Activated B cell treated with CpG ODN at 0.5 μM for 24 hours (primary cell): ENCODE measurements at regions not wholly inside any gene's neighbourhood (a gene's known extent, or its start where the extent isn't known, plus 50 kb on each side); places are given as distances from the start of the nearest gene placed in this dataset.

Source experiments
- ATAC-seq: fragments of 200-7000 bp; cut with Tn5 transposase; one replicate; pipeline ENCODE4 v1.10.0; 2021; ENCODE audit warnings: low read depth, mild to moderate bottlenecking, moderate library complexity
- CTCF ChIA-PET: fragments of 350-600 bp; sonication (Branson Sonifier 250); formaldehyde crosslinking; loops from one replicate; lab custom pipeline; 2021; ENCODE audit warnings: antibody characterized with exemption; lab: Charles Lee
- POLR2A ChIA-PET: fragments of 350-600 bp; sonication (Branson Sonifier 250); formaldehyde crosslinking; loops from one replicate; lab custom pipeline; 2021; ENCODE audit warnings: antibody characterized with exemption; lab: Charles Lee
- DNase-seq: peaks from one replicate; pipeline ENCODE4 v3.0.0; 2022
- H3K27ac Mint-ChIP-seq: one replicate; pipeline ENCODE4 v1.8.0; 2020; ENCODE audit warnings: mixed read lengths
- H3K27me3 Mint-ChIP-seq: one replicate; pipeline ENCODE4 v1.8.0; 2021; ENCODE audit warnings: mixed read lengths
- H3K36me3 Mint-ChIP-seq: one replicate; pipeline ENCODE4 v1.8.0; 2021; ENCODE audit warnings: low read depth, mixed read lengths
- H3K4me1 Mint-ChIP-seq: one replicate; pipeline ENCODE4 v1.8.0; 2021; ENCODE audit warnings: mixed read lengths
- H3K4me3 Mint-ChIP-seq: one replicate; pipeline ENCODE4 v1.8.0; 2020; ENCODE audit warnings: mild to moderate bottlenecking, mixed read lengths
- H3K9me3 Mint-ChIP-seq: one replicate; pipeline ENCODE4 v1.8.0; 2020; ENCODE audit warnings: mixed read lengths
- intact Hi-C: fragments of 100-400 bp; cut with micrococcal nuclease; formaldehyde crosslinking; loops from one replicate; pipeline ENCODE4 v1.15.1; 2024
- TF ChIP-seq, protein P1 (sequence below): fragments of 200-600 bp; IDR thresholded peaks from one replicate; pipeline ENCODE4 v1.8.0; 2022; ENCODE audit warnings: antibody characterized with exemption, mild to moderate bottlenecking

DNA sequence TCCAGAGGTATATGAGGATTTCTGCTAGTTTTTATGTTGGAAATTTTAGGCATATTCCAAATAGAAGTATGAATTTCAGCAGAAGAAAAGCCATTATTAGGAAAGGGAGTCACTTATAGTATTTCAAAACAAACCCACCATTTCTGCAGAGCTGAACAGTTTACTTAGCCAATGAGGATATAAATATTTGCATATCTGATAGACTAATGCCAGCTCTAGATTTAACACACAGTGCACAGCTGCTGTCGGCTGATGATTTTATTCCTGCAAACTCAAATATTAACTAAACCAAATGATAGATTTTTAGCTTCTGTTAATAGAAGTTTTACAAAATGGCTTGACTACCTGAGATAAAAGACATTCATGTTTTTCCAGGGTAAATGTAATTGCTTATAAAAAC, 375.8 kb upstream of the FANCL start:
- Mint-ChIP-seq H3K4me3 (no peak overlapping the region), H3K36me3 (no peaks in the 10 kb centered on the region), H3K27me3 (peaks cover 15% of the 10 kb centered on the region), H3K4me1 (peaks cover 2% of the 10 kb centered on the region), H3K9me3 (no peaks in the 10 kb centered on the region), H3K27ac (no peak overlapping the region)
- TF ChIP-seq, protein P1, sequence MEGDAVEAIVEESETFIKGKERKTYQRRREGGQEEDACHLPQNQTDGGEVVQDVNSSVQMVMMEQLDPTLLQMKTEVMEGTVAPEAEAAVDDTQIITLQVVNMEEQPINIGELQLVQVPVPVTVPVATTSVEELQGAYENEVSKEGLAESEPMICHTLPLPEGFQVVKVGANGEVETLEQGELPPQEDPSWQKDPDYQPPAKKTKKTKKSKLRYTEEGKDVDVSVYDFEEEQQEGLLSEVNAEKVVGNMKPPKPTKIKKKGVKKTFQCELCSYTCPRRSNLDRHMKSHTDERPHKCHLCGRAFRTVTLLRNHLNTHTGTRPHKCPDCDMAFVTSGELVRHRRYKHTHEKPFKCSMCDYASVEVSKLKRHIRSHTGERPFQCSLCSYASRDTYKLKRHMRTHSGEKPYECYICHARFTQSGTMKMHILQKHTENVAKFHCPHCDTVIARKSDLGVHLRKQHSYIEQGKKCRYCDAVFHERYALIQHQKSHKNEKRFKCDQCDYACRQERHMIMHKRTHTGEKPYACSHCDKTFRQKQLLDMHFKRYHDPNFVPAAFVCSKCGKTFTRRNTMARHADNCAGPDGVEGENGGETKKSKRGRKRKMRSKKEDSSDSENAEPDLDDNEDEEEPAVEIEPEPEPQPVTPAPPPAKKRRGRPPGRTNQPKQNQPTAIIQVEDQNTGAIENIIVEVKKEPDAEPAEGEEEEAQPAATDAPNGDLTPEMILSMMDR, result no peak
- POLR2A ChIA-PET, result no interaction called here
- CTCF ChIA-PET, result no interaction called here
- intact Hi-C loops, result no loop called here
- no peak for ATAC-seq
- DNase-seq, result no peak

DNA sequence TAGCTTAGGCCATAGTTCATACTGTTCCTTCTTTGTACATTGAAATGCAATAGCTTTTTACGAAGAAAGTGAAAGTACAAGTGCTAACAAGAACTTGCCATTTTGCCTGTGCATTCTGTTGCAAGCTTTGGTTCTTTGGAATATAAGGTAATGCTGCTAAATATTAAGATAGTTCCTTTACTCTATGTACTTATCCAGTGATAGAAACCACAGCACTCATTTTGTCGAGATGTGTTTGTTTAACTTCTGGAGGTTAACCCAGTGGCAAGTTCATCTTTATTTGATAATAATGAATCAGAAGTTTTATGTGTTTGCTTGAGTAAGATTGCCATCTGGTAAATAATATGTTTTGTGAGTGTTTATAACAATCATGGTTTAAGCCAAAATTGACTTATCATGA, 373.1 kb upstream of the FANCL start:
- no peak overlapping the region for H3K4me3 Mint-ChIP-seq
- no peaks in the 10 kb centered on the region for H3K9me3 Mint-ChIP-seq
- TF ChIP-seq, protein P1, result no peak
- H3K36me3 Mint-ChIP-seq, result no peaks in the 10 kb centered on the region
- no peak for DNase-seq
- intact Hi-C loops, result no loop called here
- H3K27ac Mint-ChIP-seq, result no peak overlapping the region
- CTCF ChIA-PET, result interaction anchor here (1.0 kb wide), 1 partner anchor 21 kb away, joined by 3 read pairs; no protein-coding TSS in a partner anchor
- no peak for ATAC-seq
- peaks cover 2% of the 10 kb centered on the region for H3K4me1 Mint-ChIP-seq
- POLR2A ChIA-PET, result no interaction called here
- peaks cover 19% of the 10 kb centered on the region for H3K27me3 Mint-ChIP-seq

DNA sequence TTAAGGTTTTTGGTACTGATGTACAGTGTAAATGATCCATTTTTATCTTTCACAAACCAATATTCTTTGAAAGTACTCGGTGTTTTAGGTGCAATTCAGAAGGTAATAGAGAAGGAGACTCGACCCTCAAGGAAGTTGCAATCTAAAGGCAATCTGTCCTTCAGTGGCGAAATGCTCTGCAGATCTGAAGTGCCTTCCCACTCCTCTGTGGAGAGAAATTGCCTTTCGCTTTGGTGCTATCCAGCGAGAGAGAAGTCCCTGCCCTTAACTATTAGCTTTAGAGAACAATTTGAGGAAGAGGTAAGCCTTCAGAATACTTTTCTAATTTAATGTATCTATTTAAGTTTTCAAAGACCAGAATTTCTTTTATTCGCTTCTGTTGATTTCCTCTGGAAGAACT, 371.8 kb upstream of the FANCL start:
- Mint-ChIP-seq H3K27ac (no peak overlapping the region), H3K27me3 (peaks cover 19% of the 10 kb centered on the region), H3K36me3 (no peaks in the 10 kb centered on the region), H3K9me3 (no peaks in the 10 kb centered on the region), H3K4me3 (no peak overlapping the region), H3K4me1 (peaks cover 2% of the 10 kb centered on the region)
- TF ChIP-seq, protein P1, result no peak
- ChIA-PET CTCF (no interaction called here), POLR2A (no interaction called here)
- ATAC-seq (no peak), DNase-seq (no peak)
- intact Hi-C loops, result no loop called here

DNA sequence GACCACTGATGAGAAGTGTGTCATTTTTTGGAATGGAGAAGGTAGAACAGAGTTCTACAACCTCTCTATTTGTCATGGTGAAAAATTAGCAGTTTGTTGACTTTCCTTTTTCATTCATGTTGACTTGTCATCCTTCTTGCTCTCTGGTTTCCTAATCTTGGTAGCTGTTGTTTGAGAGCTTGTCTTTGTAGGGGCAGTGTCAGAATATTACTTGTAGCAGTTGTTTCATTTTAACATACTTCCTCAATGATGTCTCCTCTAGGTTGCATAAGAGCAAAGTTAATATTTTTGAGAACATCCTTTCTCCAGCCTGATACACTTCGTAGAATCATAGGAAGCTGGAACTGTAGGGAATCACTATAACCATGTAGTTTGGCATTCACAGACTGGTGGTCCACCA, 368.2 kb upstream of the FANCL start:
- H3K4me3 Mint-ChIP-seq, result no peak overlapping the region
- CTCF ChIA-PET, result no interaction called here
- TF ChIP-seq, protein P1, result no peak
- H3K27me3 Mint-ChIP-seq, result peaks cover 14% of the 10 kb centered on the region
- ATAC-seq (no peak), DNase-seq (no peak)
- intact Hi-C loops, result no loop called here
- no peaks in the 10 kb centered on the region for H3K36me3 Mint-ChIP-seq
- H3K4me1 Mint-ChIP-seq, result no peaks in the 10 kb centered on the region
- no peak overlapping the region for H3K27ac Mint-ChIP-seq
- no peaks in the 10 kb centered on the region for H3K9me3 Mint-ChIP-seq
- POLR2A ChIA-PET, result no interaction called here

DNA sequence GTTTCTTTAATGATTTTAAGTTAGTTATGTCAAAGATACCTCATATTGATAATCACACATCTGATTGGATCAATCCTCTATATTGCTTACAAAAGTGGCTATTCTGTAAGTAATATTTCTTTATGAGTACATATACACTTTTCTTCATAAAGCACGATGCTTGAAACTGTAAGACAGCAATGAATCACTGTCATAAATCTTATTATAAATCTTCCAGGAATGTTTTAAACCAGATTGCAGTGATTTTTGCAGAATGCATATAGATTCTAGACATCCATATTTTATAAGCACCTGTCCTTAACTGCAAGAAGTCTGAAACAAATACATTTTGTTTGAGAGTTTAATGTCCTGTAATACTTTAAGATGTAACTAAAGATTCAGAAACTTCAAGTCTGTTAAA, 367.0 kb upstream of the FANCL start:
- intact Hi-C loops, result no loop called here
- Mint-ChIP-seq H3K36me3 (no peaks in the 10 kb centered on the region), H3K9me3 (no peaks in the 10 kb centered on the region), H3K27ac (no peak overlapping the region), H3K4me1 (no peaks in the 10 kb centered on the region), H3K27me3 (peaks cover 13% of the 10 kb centered on the region), H3K4me3 (no peak overlapping the region)
- ChIA-PET CTCF (no interaction called here), POLR2A (no interaction called here)
- ATAC-seq, result no peak
- TF ChIP-seq, protein P1, result no peak
- no peak for DNase-seq
